Activated B cell treated with CpG ODN at 0.5 μM for 24 hours (primary cell): ENCODE measurements at regions not wholly inside any gene's neighbourhood (a gene's known extent, or its start where the extent isn't known, plus 50 kb on each side); places are given as distances from the start of the nearest gene placed in this dataset.

Experiments used
- ATAC-seq: fragments of 200-7000 bp; cut with Tn5 transposase; one replicate; pipeline ENCODE4 v1.10.0; 2021; ENCODE audit warnings: low read depth, mild to moderate bottlenecking, moderate library complexity
- CTCF ChIA-PET: fragments of 350-600 bp; sonication (Branson Sonifier 250); formaldehyde crosslinking; loops from one replicate; lab custom pipeline; 2021; ENCODE audit warnings: antibody characterized with exemption; lab: Charles Lee
- POLR2A ChIA-PET: fragments of 350-600 bp; sonication (Branson Sonifier 250); formaldehyde crosslinking; loops from one replicate; lab custom pipeline; 2021; ENCODE audit warnings: antibody characterized with exemption; lab: Charles Lee
- DNase-seq: peaks from one replicate; pipeline ENCODE4 v3.0.0; 2022
- H3K27ac Mint-ChIP-seq: one replicate; pipeline ENCODE4 v1.8.0; 2020; ENCODE audit warnings: mixed read lengths
- H3K27me3 Mint-ChIP-seq: one replicate; pipeline ENCODE4 v1.8.0; 2021; ENCODE audit warnings: mixed read lengths
- H3K36me3 Mint-ChIP-seq: one replicate; pipeline ENCODE4 v1.8.0; 2021; ENCODE audit warnings: low read depth, mixed read lengths
- H3K4me1 Mint-ChIP-seq: one replicate; pipeline ENCODE4 v1.8.0; 2021; ENCODE audit warnings: mixed read lengths
- H3K4me3 Mint-ChIP-seq: one replicate; pipeline ENCODE4 v1.8.0; 2020; ENCODE audit warnings: mild to moderate bottlenecking, mixed read lengths
- H3K9me3 Mint-ChIP-seq: one replicate; pipeline ENCODE4 v1.8.0; 2020; ENCODE audit warnings: mixed read lengths
- CTCF ChIP-seq: fragments of 200-600 bp; IDR thresholded peaks from one replicate; pipeline ENCODE4 v1.8.0; 2022; ENCODE audit warnings: antibody characterized with exemption, mild to moderate bottlenecking
- intact Hi-C: fragments of 100-400 bp; cut with micrococcal nuclease; formaldehyde crosslinking; loops from one replicate; pipeline ENCODE4 v1.15.1; 2024

- Mint-ChIP-seq H3K4me3 (no peak overlapping the region), H3K27me3 (no peaks in the 10 kb centered on the region), H3K4me1 (no peaks in the 10 kb centered on the region), H3K9me3 (no peaks in the 10 kb centered on the region), H3K36me3 (no peaks in the 10 kb centered on the region), H3K27ac (no peak overlapping the region)
- TF ChIP-seq CTCF = no peak
- CTCF ChIA-PET = no interaction called here
- intact Hi-C loops = no loop called here
- DNase-seq (no peak), ATAC-seq (no peak)
- POLR2A ChIA-PET = no interaction called here
These were observed 226.8 kb upstream of the RAB6C start for GRCh38 chr2:129752686-129753085.

- Mint-ChIP-seq H3K27me3 (no peaks in the 10 kb centered on the region), H3K9me3 (no peaks in the 10 kb centered on the region), H3K4me3 (no peak overlapping the region), H3K4me1 (no peaks in the 10 kb centered on the region), H3K27ac (no peak overlapping the region), H3K36me3 (no peaks in the 10 kb centered on the region)
- CTCF ChIA-PET = no interaction called here
- no peak for ATAC-seq
- POLR2A ChIA-PET = no interaction called here
- DNase-seq = no peak
- TF ChIP-seq CTCF = no peak
- intact Hi-C loops = no loop called here
These were observed 226.2 kb upstream of the RAB6C start for GRCh38 chr2:129753261-129753660.

GRCh38 chr2:129754421-129754820, 225.0 kb upstream of the RAB6C start:
- Mint-ChIP-seq H3K9me3 (no peaks in the 10 kb centered on the region), H3K27me3 (no peaks in the 10 kb centered on the region), H3K4me3 (no peak overlapping the region), H3K36me3 (no peaks in the 10 kb centered on the region), H3K4me1 (peaks cover 2% of the 10 kb centered on the region), H3K27ac (no peak overlapping the region)
- intact Hi-C loops = no loop called here
- ChIA-PET POLR2A (no interaction called here), CTCF (no interaction called here)
- ATAC-seq (no peak), DNase-seq (no peak)
- TF ChIP-seq CTCF = no peak

- ChIA-PET CTCF (no interaction called here), POLR2A (interaction anchor here (0.6 kb wide), 1 partner anchor 482 kb away, joined by 4 read pairs; no protein-coding TSS in a partner anchor)
- H3K4me3 Mint-ChIP-seq = no peak overlapping the region
- ATAC-seq (no peak), DNase-seq (no peak)
- no peak overlapping the region for H3K27ac Mint-ChIP-seq
- H3K27me3 Mint-ChIP-seq = no peaks in the 10 kb centered on the region
- no peak for TF ChIP-seq CTCF
- intact Hi-C loops = no loop called here
- peaks cover 2% of the 10 kb centered on the region for H3K4me1 Mint-ChIP-seq
- H3K9me3 Mint-ChIP-seq = no peaks in the 10 kb centered on the region
- no peaks in the 10 kb centered on the region for H3K36me3 Mint-ChIP-seq
These were observed 224.6 kb upstream of the RAB6C start for GRCh38 chr2:129754831-129755230.

- H3K36me3 Mint-ChIP-seq = no peaks in the 10 kb centered on the region
- POLR2A ChIA-PET = no interaction called here
- DNase-seq = no peak
- intact Hi-C loops = no loop called here
- no peak overlapping the region for H3K4me3 Mint-ChIP-seq
- no peak overlapping the region for H3K27ac Mint-ChIP-seq
- H3K4me1 Mint-ChIP-seq = peaks cover 2% of the 10 kb centered on the region
- no peaks in the 10 kb centered on the region for H3K27me3 Mint-ChIP-seq
- TF ChIP-seq CTCF = no peak
- ATAC-seq = no peak
- H3K9me3 Mint-ChIP-seq = no peaks in the 10 kb centered on the region
- CTCF ChIA-PET = no interaction called here
These were observed 223.7 kb upstream of the RAB6C start for GRCh38 chr2:129755786-129756185.
